HEK293 (cell line): ENCODE measurements at regions not wholly inside any gene's neighbourhood (a gene's known extent, or its start where the extent isn't known, plus 50 kb on each side); places are given as distances from the start of the nearest gene placed in this dataset.

ENCODE experiments used
- ELK4 ChIP-seq: IDR thresholded peaks from 2 replicates; pipeline ENCODE4 v1.6.1; 2011; ENCODE audit warnings: mild to moderate bottlenecking, low read depth, low read length, borderline replicate concordance
- FEZF1 ChIP-seq: fragments of 450-650 bp; formaldehyde crosslinking; IDR thresholded peaks from 2 replicates; pipeline ENCODE4 v1.5.1; 2016; ENCODE audit warnings: missing biosample characterization, missing genetic modification characterization
- GLIS2 ChIP-seq: fragments of 450-650 bp; formaldehyde crosslinking; IDR thresholded peaks from 2 replicates; pipeline ENCODE4 v1.5.1; 2016; ENCODE audit warnings: missing biosample characterization, missing genetic modification characterization
- SETDB1 ChIP-seq: IDR thresholded peaks from one replicate; pipeline ENCODE4 v1.6.1; 2017; ENCODE audit warnings: mild to moderate bottlenecking, low read length, moderate library complexity, mixed read lengths; ENCODE audit not compliant: insufficient read length
- TSHZ1 ChIP-seq: fragments of 450-650 bp; formaldehyde crosslinking; IDR thresholded peaks from 2 replicates; pipeline ENCODE4 v1.5.1; 2016; ENCODE audit warnings: missing biosample characterization, missing genetic modification characterization, borderline replicate concordance
- ZNF148 ChIP-seq: fragments of 450-650 bp; formaldehyde crosslinking; IDR thresholded peaks from 2 replicates; pipeline ENCODE4 v1.5.0; 2017; ENCODE audit warnings: missing biosample characterization, missing genetic modification characterization, borderline replicate concordance
- ZNF155 ChIP-seq: fragments of 450-650 bp; formaldehyde crosslinking; IDR thresholded peaks from 2 replicates; pipeline ENCODE4 v1.5.1; 2016; ENCODE audit warnings: missing biosample characterization, missing genetic modification characterization
- ZNF26 ChIP-seq: fragments of 450-650 bp; formaldehyde crosslinking; IDR thresholded peaks from 2 replicates; pipeline ENCODE4 v1.5.1; 2016; ENCODE audit warnings: missing biosample characterization, missing genetic modification characterization
- ZNF280D ChIP-seq: fragments of 450-650 bp; formaldehyde crosslinking; IDR thresholded peaks from 2 replicates; pipeline ENCODE4 v1.5.1; 2016; ENCODE audit warnings: missing biosample characterization, missing genetic modification characterization
- ZNF350 ChIP-seq: fragments of 450-650 bp; formaldehyde crosslinking; IDR thresholded peaks from 2 replicates; pipeline ENCODE4 v1.5.0; 2017; ENCODE audit warnings: missing biosample characterization, mild to moderate bottlenecking, missing genetic modification characterization
- ZNF366 ChIP-seq: fragments of 450-650 bp; formaldehyde crosslinking; conservative IDR thresholded peaks from 2 replicates; pipeline ENCODE4 v1.5.1; 2016; ENCODE audit warnings: missing biosample characterization, missing genetic modification characterization
- ZNF394 ChIP-seq: fragments of 450-650 bp; formaldehyde crosslinking; IDR thresholded peaks from 2 replicates; pipeline ENCODE4 v1.5.1; 2016; ENCODE audit warnings: missing biosample characterization, missing genetic modification characterization, mild to moderate bottlenecking, moderate library complexity, borderline replicate concordance
- ZNF398 ChIP-seq: fragments of 450-650 bp; formaldehyde crosslinking; IDR thresholded peaks from 2 replicates; pipeline ENCODE4 v1.5.1; 2017; ENCODE audit warnings: missing biosample characterization, missing genetic modification characterization
- ZNF473 ChIP-seq: fragments of 450-650 bp; formaldehyde crosslinking; IDR thresholded peaks from 2 replicates; pipeline ENCODE4 v1.5.1; 2017; ENCODE audit warnings: missing biosample characterization, missing genetic modification characterization
- ZNF48 ChIP-seq: fragments of 450-650 bp; formaldehyde crosslinking; IDR thresholded peaks from 2 replicates; pipeline ENCODE4 v1.5.1; 2016; ENCODE audit warnings: missing biosample characterization, missing genetic modification characterization
- ZNF501 ChIP-seq: fragments of 450-650 bp; formaldehyde crosslinking; IDR thresholded peaks from 2 replicates; pipeline ENCODE4 v1.5.1; 2016; ENCODE audit warnings: missing biosample characterization, missing genetic modification characterization
- ZNF571 ChIP-seq: fragments of 450-650 bp; formaldehyde crosslinking; IDR thresholded peaks from 2 replicates; pipeline ENCODE4 v1.5.0; 2017; ENCODE audit warnings: missing biosample characterization, missing genetic modification characterization
- ZNF585B ChIP-seq: fragments of 450-650 bp; formaldehyde crosslinking; IDR thresholded peaks from 2 replicates; pipeline ENCODE4 v1.5.1; 2016; ENCODE audit warnings: missing biosample characterization, missing genetic modification characterization
- ZNF629 ChIP-seq: fragments of 450-650 bp; formaldehyde crosslinking; IDR thresholded peaks from 2 replicates; pipeline ENCODE4 v1.5.1; 2017; ENCODE audit warnings: missing biosample characterization, missing genetic modification characterization
- ZNF639 ChIP-seq: fragments of 450-650 bp; formaldehyde crosslinking; IDR thresholded peaks from 2 replicates; pipeline ENCODE4 v1.5.1; 2016; ENCODE audit warnings: missing biosample characterization, missing genetic modification characterization
- ZNF704 ChIP-seq: fragments of 450-650 bp; formaldehyde crosslinking; IDR thresholded peaks from 2 replicates; pipeline ENCODE4 v1.5.1; 2016; ENCODE audit warnings: missing biosample characterization, missing genetic modification characterization
- ZNF768 ChIP-seq: fragments of 450-650 bp; formaldehyde crosslinking; IDR thresholded peaks from 2 replicates; pipeline ENCODE4 v1.5.1; 2018; ENCODE audit warnings: missing biosample characterization, mild to moderate bottlenecking, missing genetic modification characterization
- ZNF785 ChIP-seq: fragments of 450-650 bp; formaldehyde crosslinking; IDR thresholded peaks from 2 replicates; pipeline ENCODE4 v1.5.1; 2016; ENCODE audit warnings: missing biosample characterization, missing genetic modification characterization

GRCh38 chr14:101315802-101316296 is 245.4 kb upstream of the DIO3 start (continued):
- TF ChIP-seq ZNF398 (tag by site-specific recombination), result peak; percentile 59
- TF ChIP-seq ZNF704, result no peak
- TF ChIP-seq ZNF571 (tag by site-specific recombination), result no peak
- TF ChIP-seq GLIS2, result no peak
- TF ChIP-seq TSHZ1 (tag by site-specific recombination), result no peak
- TF ChIP-seq ZNF366, result peak; percentile 84
- TF ChIP-seq ZNF585B (tag by site-specific recombination), result no peak
- TF ChIP-seq ELK4, result no peak
- no peak for TF ChIP-seq ZNF768 (tag by site-specific recombination)
- TF ChIP-seq ZNF350 (tag by site-specific recombination), result no peak
- TF ChIP-seq FEZF1 (tag by site-specific recombination), result no peak
- TF ChIP-seq ZNF629 (tag by site-specific recombination), result no peak
- TF ChIP-seq ZNF785 (tag by site-specific recombination), result no peak
- TF ChIP-seq ZNF48 (tag by site-specific recombination), result no peak
- TF ChIP-seq ZNF501 (tag by site-specific recombination), result no peak
- 0 out of 2 replicates have a peak, but pooled peaks have one; percentile 28 for TF ChIP-seq ZNF26 (tag by site-specific recombination)
- TF ChIP-seq SETDB1, result peak; percentile 98
- no peak for TF ChIP-seq ZNF639 (tag by site-specific recombination)
- no peak for TF ChIP-seq ZNF155
- TF ChIP-seq ZNF280D (tag by site-specific recombination), result 0 out of 2 replicates have a peak, but pooled peaks have one; percentile 28
- no peak for TF ChIP-seq ZNF473 (tag by site-specific recombination)
- TF ChIP-seq ZNF394 (tag by site-specific recombination), result peak; percentile 59; the same call in 1 of the 2 replicates
- TF ChIP-seq ZNF148 (tag by site-specific recombination), result no peak
